Sigmoid colon (tissue), 6 donors: ENCODE measurements at regions not wholly inside any gene's neighbourhood (a gene's known extent, or its start where the extent isn't known, plus 50 kb on each side); places are given as distances from the start of the nearest gene placed in this dataset.

Source experiments
- DNase-seq: peaks from one replicate; pipeline ENCODE4 v3.0.0-alpha.2; 2019
- H3K27ac ChIP-seq, 4 donors: fragments of 200-600 bp; sonication (generic); one replicate each; pipeline ENCODE4 v1.5.1; 2016 to 2019; ENCODE audit warnings: mild to moderate bottlenecking in 1 of 4
- H3K27me3 ChIP-seq, 3 donors: fragments of 200-600 bp; sonication (generic); one replicate each; pipeline ENCODE4 v1.5.1; 2019; ENCODE audit warnings: mild to moderate bottlenecking in 1 of 3
- H3K36me3 ChIP-seq, 4 donors: fragments of 200-600 bp; sonication (generic); one replicate each; pipeline ENCODE4 v1.5.1; 2016 to 2019
- H3K4me1 ChIP-seq, 4 donors: fragments of 200-600 bp; sonication (generic); one replicate each; pipeline ENCODE4 v1.5.1; 2017 to 2019
- H3K4me3 ChIP-seq, 4 donors: fragments of 200-600 bp; sonication (generic); one replicate each; pipeline ENCODE4 v1.5.1; 2017 to 2019; ENCODE audit warnings: mild to moderate bottlenecking in 2 of 4, moderate library complexity in 1 of 4
- H3K9me3 ChIP-seq, 4 donors: fragments of 200-600 bp in 3 of 4; sonication (generic) in 3 of 4; one replicate each; pipeline versions ENCODE4 v1.5.1 to v1.6.1; 2013 to 2019
- EP300 ChIP-seq, 4 donors: sonication (generic); formaldehyde crosslinking; IDR thresholded peaks; one replicate each; pipeline ENCODE4 v1.6.1; 2017; ENCODE audit warnings: antibody characterized with exemption in 4 of 4
- POLR2A ChIP-seq, 2 donors: fragments of 450-650 bp; IDR thresholded peaks; one replicate each; pipeline ENCODE4 v1.6.1; 2016; ENCODE audit warnings: antibody characterized with exemption in 2 of 2, mild to moderate bottlenecking in 2 of 2, moderate library complexity in 2 of 2
- POLR2AphosphoS5 ChIP-seq, 4 donors: sonication (generic); formaldehyde crosslinking; IDR thresholded peaks; one replicate each; pipeline ENCODE4 v1.6.1; 2017; ENCODE audit warnings: antibody characterized with exemption in 4 of 4
- WGBS, 2 donors: extraction: QIAGEN DNeasy Blood & Tissue Kit; methylation state at CpG; one replicate each; pipeline ENCODE4 v1.1.7; 2013; 5-methylcytosine and 5-hydroxymethylcytosine counted together
- intact Hi-C: fragments of 100-400 bp; cut with DNase I; formaldehyde crosslinking; loops from one replicate; pipeline ENCODE4 v1.15.1; 2023
- TF ChIP-seq, protein P1 (sequence below), 4 experiments: fragments of 450-650 bp in 3 of 4; fragments of 200-600 bp in 1 of 4; IDR thresholded peaks; one replicate each; pipeline ENCODE4 v1.5.1; 2016 to 2019; ENCODE audit warnings: antibody characterized with exemption in 4 of 4, mild to moderate bottlenecking in 3 of 4, moderate library complexity in 2 of 4
- donor health status: healthy with polysubstance abuse.
- donor health status: healthy.

DNA sequence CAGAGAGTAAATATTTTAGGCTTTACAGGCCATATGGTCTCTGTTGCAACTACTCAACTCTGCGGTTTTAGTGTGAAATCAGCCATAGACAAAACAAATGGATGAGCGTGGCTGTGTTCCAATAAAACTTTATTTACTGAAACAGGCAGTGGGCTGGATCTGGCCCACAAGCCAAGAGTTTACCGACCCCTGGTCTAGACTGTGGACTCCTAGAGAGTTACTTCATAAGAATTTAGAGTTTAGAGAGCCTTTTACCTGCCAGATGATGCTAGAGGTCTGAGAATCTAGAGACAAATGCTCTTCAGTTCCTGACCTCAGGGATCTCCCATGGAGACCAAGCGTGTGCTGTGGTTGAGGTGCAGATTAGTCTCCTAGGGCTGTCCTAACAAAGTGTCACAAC lies 174.8 kb downstream of the PTEN start:
- no peaks in the 10 kb centered on the region for H3K36me3 ChIP-seq
- intact Hi-C loops = no loop called here
- WGBS, 2 donors = 78 to 82% methylated on average over 4 of the region's 4 CpGs
- DNase-seq = no peak
- peaks cover 0 to 14% (median 4%) of the 10 kb centered on the region in 4 donors for H3K4me1 ChIP-seq
- no peaks in the 10 kb centered on the region for H3K27me3 ChIP-seq
- H3K9me3 ChIP-seq = no peaks in the 10 kb centered on the region
- no peak overlapping the region for H3K4me3 ChIP-seq
- TF ChIP-seq POLR2AphosphoS5 (IDR thresholded peaks at IDR 0.05) (no peak), POLR2A (IDR thresholded peaks at IDR 0.05) (no peak), EP300 (IDR thresholded peaks at IDR 0.05) (no peak)
- TF ChIP-seq, protein P1, sequence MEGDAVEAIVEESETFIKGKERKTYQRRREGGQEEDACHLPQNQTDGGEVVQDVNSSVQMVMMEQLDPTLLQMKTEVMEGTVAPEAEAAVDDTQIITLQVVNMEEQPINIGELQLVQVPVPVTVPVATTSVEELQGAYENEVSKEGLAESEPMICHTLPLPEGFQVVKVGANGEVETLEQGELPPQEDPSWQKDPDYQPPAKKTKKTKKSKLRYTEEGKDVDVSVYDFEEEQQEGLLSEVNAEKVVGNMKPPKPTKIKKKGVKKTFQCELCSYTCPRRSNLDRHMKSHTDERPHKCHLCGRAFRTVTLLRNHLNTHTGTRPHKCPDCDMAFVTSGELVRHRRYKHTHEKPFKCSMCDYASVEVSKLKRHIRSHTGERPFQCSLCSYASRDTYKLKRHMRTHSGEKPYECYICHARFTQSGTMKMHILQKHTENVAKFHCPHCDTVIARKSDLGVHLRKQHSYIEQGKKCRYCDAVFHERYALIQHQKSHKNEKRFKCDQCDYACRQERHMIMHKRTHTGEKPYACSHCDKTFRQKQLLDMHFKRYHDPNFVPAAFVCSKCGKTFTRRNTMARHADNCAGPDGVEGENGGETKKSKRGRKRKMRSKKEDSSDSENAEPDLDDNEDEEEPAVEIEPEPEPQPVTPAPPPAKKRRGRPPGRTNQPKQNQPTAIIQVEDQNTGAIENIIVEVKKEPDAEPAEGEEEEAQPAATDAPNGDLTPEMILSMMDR (IDR thresholded peaks at IDR 0.05) = no peak
- H3K27ac ChIP-seq = no peak overlapping the region

DNA sequence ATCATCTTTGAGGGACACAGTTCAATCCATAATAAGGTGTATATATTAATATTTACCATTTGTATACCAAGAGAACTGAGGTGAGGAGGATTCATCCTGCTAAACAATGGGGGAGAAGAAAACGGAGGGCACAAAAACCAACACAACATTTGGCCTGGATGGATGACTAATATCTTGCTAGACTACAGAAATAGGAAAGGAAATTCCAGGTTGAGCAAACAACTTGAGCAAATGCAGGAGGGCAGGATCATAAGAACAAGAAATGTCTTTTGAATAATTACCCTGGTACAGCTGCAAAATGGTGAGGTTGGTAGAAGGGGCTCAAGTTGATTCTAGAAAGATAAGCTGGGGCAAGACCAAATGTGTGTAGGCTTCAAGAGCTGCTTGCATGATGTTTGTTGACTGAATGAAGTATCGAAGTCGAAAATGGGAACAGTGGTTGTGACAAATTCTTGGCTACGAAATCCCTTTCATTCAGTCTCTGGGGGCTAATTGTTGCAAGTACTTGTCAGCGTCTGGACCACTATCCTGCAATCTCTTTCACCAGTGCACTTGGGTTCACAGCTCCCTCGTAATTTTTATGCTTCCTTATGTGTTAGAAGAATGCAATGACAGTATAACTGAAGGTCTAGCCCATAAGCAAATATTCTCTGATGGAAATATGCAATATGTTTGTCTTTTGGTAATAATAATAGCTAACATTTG lies 176.2 kb downstream of the PTEN start:
- no peaks in the 10 kb centered on the region for H3K36me3 ChIP-seq
- no peak overlapping the region for H3K27ac ChIP-seq
- no peak for TF ChIP-seq POLR2A (IDR thresholded peaks at IDR 0.05)
- TF ChIP-seq, protein P1 (IDR thresholded peaks at IDR 0.05) = no peak
- no peak for TF ChIP-seq POLR2AphosphoS5 (IDR thresholded peaks at IDR 0.05)
- TF ChIP-seq EP300 (IDR thresholded peaks at IDR 0.05) = no peak
- peaks cover 0 to 14% (median 4%) of the 10 kb centered on the region in 4 donors for H3K4me1 ChIP-seq
- H3K4me3 ChIP-seq = no peak overlapping the region
- WGBS, 2 donors = 81 to 89% methylated on average over 6 of the region's 6 CpGs
- no peaks in the 10 kb centered on the region for H3K27me3 ChIP-seq
- intact Hi-C loops = no loop called here
- no peaks in the 10 kb centered on the region for H3K9me3 ChIP-seq
- DNase-seq = no peak

DNA sequence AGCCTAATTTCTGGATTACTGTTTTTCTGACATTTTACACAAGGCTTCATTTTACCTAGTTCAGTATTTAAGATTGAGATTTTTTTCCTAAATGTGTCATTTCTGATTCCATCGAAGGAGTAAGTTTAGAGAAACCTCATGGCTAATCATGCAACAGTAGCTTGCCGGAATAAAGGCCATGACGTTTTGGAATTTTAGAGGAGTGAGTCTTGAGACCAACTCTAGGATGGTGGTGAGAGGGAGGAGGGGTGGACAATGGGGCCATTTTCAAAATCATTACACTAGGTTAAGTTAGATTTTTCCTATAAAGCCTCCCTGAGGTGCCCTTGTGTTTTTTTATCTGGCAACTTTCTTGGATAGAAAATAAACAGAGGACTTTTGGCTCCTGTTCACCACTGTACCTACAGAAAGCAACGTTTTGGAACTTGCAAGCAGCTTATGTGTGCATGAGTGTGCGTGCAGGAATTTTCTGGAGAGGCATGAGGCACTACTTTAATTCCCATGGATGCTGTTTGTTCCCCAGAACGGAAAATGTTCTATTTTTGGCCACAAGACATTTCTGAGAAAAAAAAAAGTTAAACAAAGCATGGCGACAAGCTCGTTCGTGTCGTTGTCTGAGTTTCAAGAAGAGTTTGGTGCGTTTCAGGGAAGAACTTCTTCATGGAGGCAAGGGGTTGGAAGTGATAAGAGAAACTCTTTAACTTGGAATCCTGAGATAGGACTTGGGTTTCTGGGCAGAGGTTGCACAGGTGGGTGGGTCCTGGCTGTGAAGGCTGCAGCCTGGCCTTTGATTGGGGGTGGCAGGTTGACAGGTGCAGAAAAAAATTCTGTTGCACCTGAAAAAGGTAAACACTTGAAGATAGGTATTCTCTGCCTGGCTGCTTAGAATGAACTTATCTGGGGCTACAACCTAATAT lies 178.1 kb downstream of the PTEN start:
- H3K36me3 ChIP-seq = no peaks in the 10 kb centered on the region
- peak overlapping the region in 1 of 4 donors; percentile 36 for H3K27ac ChIP-seq
- DNase-seq = no peak
- no peak overlapping the region for H3K4me3 ChIP-seq
- H3K9me3 ChIP-seq = no peaks in the 10 kb centered on the region
- intact Hi-C loops = no loop called here
- no peaks in the 10 kb centered on the region for H3K27me3 ChIP-seq
- WGBS, 2 donors = 78 to 80% methylated on average over 11 of the region's 11 CpGs
- TF ChIP-seq EP300 (IDR thresholded peaks at IDR 0.05) (no peak), POLR2AphosphoS5 (IDR thresholded peaks at IDR 0.05) (no peak), POLR2A (IDR thresholded peaks at IDR 0.05) (no peak)
- TF ChIP-seq, protein P1 (IDR thresholded peaks at IDR 0.05) = no peak
- H3K4me1 ChIP-seq = peaks cover 0 to 14% (median 4%) of the 10 kb centered on the region in 4 donors

DNA sequence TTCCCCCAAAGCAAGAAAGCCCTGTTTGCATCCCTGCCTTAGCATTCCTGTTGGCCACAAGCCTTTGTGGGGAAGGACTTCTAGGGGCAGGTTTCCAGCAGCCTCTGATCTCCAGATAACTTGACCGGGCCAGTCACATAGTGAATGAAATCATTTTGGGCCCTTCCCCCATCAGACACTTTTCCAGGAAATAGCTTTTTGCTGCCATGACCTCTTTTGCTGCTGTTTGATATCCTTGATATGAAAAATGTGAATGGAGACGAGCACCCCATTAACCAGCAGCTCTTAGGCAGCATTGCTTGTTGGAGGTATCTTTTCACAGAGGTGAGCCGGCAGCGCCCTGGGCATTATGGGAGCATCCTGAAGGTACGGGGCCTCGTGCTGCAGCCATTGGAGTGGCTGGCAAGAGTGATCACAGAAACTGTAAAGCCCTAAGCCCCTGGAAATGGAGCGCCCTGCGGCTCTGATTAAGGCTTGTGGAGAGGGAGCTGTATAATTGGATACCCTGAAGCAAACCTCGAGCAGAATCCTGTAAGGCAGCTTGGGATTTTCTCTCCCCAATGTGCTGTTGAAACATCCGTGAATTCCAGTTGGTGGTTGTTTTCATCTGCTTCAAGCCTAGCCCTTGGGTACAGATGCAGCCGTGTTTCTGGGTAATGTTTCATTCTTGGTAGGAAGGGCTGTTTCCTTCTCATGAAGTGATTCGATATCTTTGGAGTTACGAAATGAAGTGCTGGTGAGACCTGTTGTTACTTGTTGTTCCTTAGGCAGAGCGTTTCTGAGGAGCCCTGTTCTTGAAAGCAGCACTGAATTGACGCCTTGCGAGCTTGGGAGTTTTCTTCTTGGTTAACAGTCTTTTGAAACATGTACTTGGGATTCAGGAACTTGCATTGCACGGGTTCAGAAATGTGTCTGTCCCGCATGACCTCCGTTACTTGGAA lies 179.0 kb downstream of the PTEN start:
- intact Hi-C loops = no loop called here
- WGBS, 2 donors = 80 to 92% methylated on average over 19 of the region's 19 CpGs
- Histone ChIP-seq H3K27me3 (no peaks in the 10 kb centered on the region), H3K27ac (peak overlapping the region in 2 of 4 donors; percentile 36), H3K9me3 (no peaks in the 10 kb centered on the region), H3K4me3 (no peak overlapping the region), H3K4me1 (peaks cover 0 to 14% (median 4%) of the 10 kb centered on the region in 4 donors), H3K36me3 (no peaks in the 10 kb centered on the region)
- TF ChIP-seq, protein P1 (IDR thresholded peaks at IDR 0.05) = no peak
- TF ChIP-seq EP300 (IDR thresholded peaks at IDR 0.05) = peak in 1 of 4 donors; percentile 65
- TF ChIP-seq POLR2A (IDR thresholded peaks at IDR 0.05) = no peak
- peak in 2 of 4 donors; percentile 23 to 30 for TF ChIP-seq POLR2AphosphoS5 (IDR thresholded peaks at IDR 0.05)
- DNase-seq = peak; percentile 65
